ENCODE measurements at regions not wholly inside any gene's neighbourhood (a gene's known extent, or its start where the extent isn't known, plus 50 kb on each side); places are given as distances from the start of the nearest gene placed in this dataset.
"Not testable (repeated sequence)": the region's sequence is repeated elsewhere in the genome, so short reads cannot be mapped to it uniquely, and the experiment has no call there.

GRCh38 chr1:223045164-223045957, 97.7 kb downstream of the TLR5 start:
- no peak for TF ChIP-seq CTCF (IDR thresholded peaks at IDR 0.05)
- intact Hi-C loops (cut with micrococcal nuclease) = no loop called here
- 79% methylated on average over 4 of the region's 4 CpGs for WGBS (ENCODE audit: insufficient coverage)
- Mint-ChIP-seq H3K36me3 (no peaks in the 10 kb centered on the region), H3K4me3 (no peak overlapping the region), H3K27ac (no peak overlapping the region), H3K9me3 (no peaks in the 10 kb centered on the region), H3K27me3 (ENCODE audit: low read depth in 2 of 2) (peaks cover 4 to 6% of the 10 kb centered on the region in 2 donors), H3K4me1 (no peaks in the 10 kb centered on the region)
- H3K27me3 ChIP-seq (ENCODE audit: control insufficient read depth, insufficient read depth, low read length) = no peaks in the 10 kb centered on the region
- H3K9me3 ChIP-seq (ENCODE audit: control insufficient read depth, insufficient read depth, low read length) = no peaks in the 10 kb centered on the region
- H3K27ac ChIP-seq (ENCODE audit: low read length) = no peak overlapping the region
- DNase-seq (no peak), ATAC-seq (no peak)
- no peaks in the 10 kb centered on the region for H3K36me3 ChIP-seq (ENCODE audit: control insufficient read depth, insufficient read depth, low read length)
- H3K4me1 ChIP-seq (ENCODE audit: control insufficient read depth, insufficient read depth, low read length) = no peaks in the 10 kb centered on the region
- H3K4me3 ChIP-seq (ENCODE audit: low read length) = no peak overlapping the region

GRCh38 chr1:223046011-223046410, 97.0 kb downstream of the TLR5 start:
- H3K27me3 Mint-ChIP-seq (ENCODE audit: low read depth in 2 of 2) = peaks cover 4 to 6% of the 10 kb centered on the region in 2 donors
- no peaks in the 10 kb centered on the region for H3K36me3 ChIP-seq (ENCODE audit: control insufficient read depth, insufficient read depth, low read length)

GRCh38 chr1:223046463-223046862, 96.6 kb downstream of the TLR5 start:
- intact Hi-C loops (cut with micrococcal nuclease); H3K36me3 ChIP-seq (ENCODE audit: control insufficient read depth, insufficient read depth, low read length); H3K4me3 ChIP-seq (ENCODE audit: low read length); H3K4me3 Mint-ChIP-seq; H3K4me1 ChIP-seq (ENCODE audit: control insufficient read depth, insufficient read depth, low read length); H3K27me3 Mint-ChIP-seq (ENCODE audit: low read depth in 2 of 2); ATAC-seq; H3K9me3 ChIP-seq (ENCODE audit: control insufficient read depth, insufficient read depth, low read length); H3K36me3 Mint-ChIP-seq; H3K27me3 ChIP-seq (ENCODE audit: control insufficient read depth, insufficient read depth, low read length); H3K27ac ChIP-seq (ENCODE audit: low read length); H3K9me3 Mint-ChIP-seq; H3K4me1 Mint-ChIP-seq; DNase-seq; H3K27ac Mint-ChIP-seq: not testable (repeated sequence)
- WGBS (ENCODE audit: insufficient coverage) = 92% methylated on average over 8 of the region's 8 CpGs

More at GRCh38 chr1:223046011-223046410, 97.0 kb downstream of the TLR5 start:
- no peaks in the 10 kb centered on the region for H3K27me3 ChIP-seq (ENCODE audit: control insufficient read depth, insufficient read depth, low read length)
- H3K4me1 ChIP-seq (ENCODE audit: control insufficient read depth, insufficient read depth, low read length) = no peaks in the 10 kb centered on the region
- no peaks in the 10 kb centered on the region for H3K36me3 Mint-ChIP-seq
- no peaks in the 10 kb centered on the region for H3K9me3 Mint-ChIP-seq
- H3K4me3 ChIP-seq (ENCODE audit: low read length) = no peak overlapping the region
- H3K4me1 Mint-ChIP-seq = no peaks in the 10 kb centered on the region
- ATAC-seq (no peak), DNase-seq (no peak)
- no peaks in the 10 kb centered on the region for H3K9me3 ChIP-seq (ENCODE audit: control insufficient read depth, insufficient read depth, low read length)
- intact Hi-C loops (cut with micrococcal nuclease) = no loop called here
- no peak overlapping the region for H3K27ac Mint-ChIP-seq
- H3K27ac ChIP-seq (ENCODE audit: low read length) = no peak overlapping the region
- no peak overlapping the region for H3K4me3 Mint-ChIP-seq
- no peak for TF ChIP-seq CTCF (IDR thresholded peaks at IDR 0.05)
- WGBS (ENCODE audit: insufficient coverage) = 93% methylated on average over 2 of the region's 2 CpGs

GRCh38 chr1:223048026-223048425, 95.0 kb downstream of the TLR5 start:
- no peaks in the 10 kb centered on the region for H3K36me3 Mint-ChIP-seq

More at GRCh38 chr1:223048026-223048425, 95.0 kb downstream of the TLR5 start:
- WGBS (ENCODE audit: insufficient coverage) = 90% methylated on average over 2 of the region's 2 CpGs
- H3K4me3 ChIP-seq (ENCODE audit: low read length) = no peak overlapping the region
- DNase-seq (no peak), ATAC-seq (no peak)
- no peak for TF ChIP-seq CTCF (IDR thresholded peaks at IDR 0.05)
- H3K36me3 ChIP-seq (ENCODE audit: control insufficient read depth, insufficient read depth, low read length) = no peaks in the 10 kb centered on the region
- intact Hi-C loops (cut with micrococcal nuclease) = no loop called here
- H3K27ac ChIP-seq (ENCODE audit: low read length) = no peak overlapping the region
- H3K4me1 Mint-ChIP-seq = no peaks in the 10 kb centered on the region
- no peak overlapping the region for H3K4me3 Mint-ChIP-seq
- H3K27ac Mint-ChIP-seq = no peak overlapping the region
- no peaks in the 10 kb centered on the region for H3K9me3 Mint-ChIP-seq
- H3K27me3 Mint-ChIP-seq (ENCODE audit: low read depth in 2 of 2) = peaks cover 4 to 6% of the 10 kb centered on the region in 2 donors
- H3K4me1 ChIP-seq (ENCODE audit: control insufficient read depth, insufficient read depth, low read length) = no peaks in the 10 kb centered on the region
- no peaks in the 10 kb centered on the region for H3K9me3 ChIP-seq (ENCODE audit: control insufficient read depth, insufficient read depth, low read length)
- H3K27me3 ChIP-seq (ENCODE audit: control insufficient read depth, insufficient read depth, low read length) = no peaks in the 10 kb centered on the region

Measured in natural killer cell (primary cell).